WI38 (cell line): ENCODE measurements at regions not wholly inside any gene's neighbourhood (a gene's known extent, or its start where the extent isn't known, plus 50 kb on each side); places are given as distances from the start of the nearest gene placed in this dataset.
"Not testable (repeated sequence)": the region's sequence is repeated elsewhere in the genome, so short reads cannot be mapped to it uniquely, and the experiment has no call there.

ENCODE experiments used
- H3K4me3 ChIP-seq: 2 replicates; pipeline ENCODE4 v1.5.1; 2011; ENCODE audit warnings: low read depth, mild to moderate bottlenecking, control low read depth, low read length
- TF ChIP-seq, protein P1 (sequence below): IDR thresholded peaks from 2 replicates; pipeline ENCODE4 v1.5.1; 2012; ENCODE audit warnings: low read depth, mild to moderate bottlenecking, control low read depth, low read length

DNA sequence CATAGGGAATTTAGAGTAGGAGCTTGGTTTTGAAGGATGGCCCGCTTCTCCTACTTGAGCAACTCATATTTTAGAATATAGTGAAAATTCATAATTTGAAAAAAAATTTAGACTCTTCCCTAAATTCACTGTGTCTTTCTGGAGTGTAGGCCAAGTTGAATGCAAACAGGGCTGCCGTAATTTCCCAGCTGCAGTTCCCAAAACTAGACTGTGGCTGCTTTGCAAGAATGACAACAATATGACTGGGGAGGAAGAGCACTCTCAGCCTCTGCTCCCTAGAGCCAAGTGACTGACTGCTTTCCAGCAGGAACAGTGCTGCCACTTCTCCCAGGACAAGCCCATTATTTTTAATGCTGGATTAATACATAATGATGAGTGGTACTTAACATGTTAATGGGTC, 209.0 kb downstream of the RHOU start:
- H3K4me3 ChIP-seq, result no peak overlapping the region
- TF ChIP-seq, protein P1, sequence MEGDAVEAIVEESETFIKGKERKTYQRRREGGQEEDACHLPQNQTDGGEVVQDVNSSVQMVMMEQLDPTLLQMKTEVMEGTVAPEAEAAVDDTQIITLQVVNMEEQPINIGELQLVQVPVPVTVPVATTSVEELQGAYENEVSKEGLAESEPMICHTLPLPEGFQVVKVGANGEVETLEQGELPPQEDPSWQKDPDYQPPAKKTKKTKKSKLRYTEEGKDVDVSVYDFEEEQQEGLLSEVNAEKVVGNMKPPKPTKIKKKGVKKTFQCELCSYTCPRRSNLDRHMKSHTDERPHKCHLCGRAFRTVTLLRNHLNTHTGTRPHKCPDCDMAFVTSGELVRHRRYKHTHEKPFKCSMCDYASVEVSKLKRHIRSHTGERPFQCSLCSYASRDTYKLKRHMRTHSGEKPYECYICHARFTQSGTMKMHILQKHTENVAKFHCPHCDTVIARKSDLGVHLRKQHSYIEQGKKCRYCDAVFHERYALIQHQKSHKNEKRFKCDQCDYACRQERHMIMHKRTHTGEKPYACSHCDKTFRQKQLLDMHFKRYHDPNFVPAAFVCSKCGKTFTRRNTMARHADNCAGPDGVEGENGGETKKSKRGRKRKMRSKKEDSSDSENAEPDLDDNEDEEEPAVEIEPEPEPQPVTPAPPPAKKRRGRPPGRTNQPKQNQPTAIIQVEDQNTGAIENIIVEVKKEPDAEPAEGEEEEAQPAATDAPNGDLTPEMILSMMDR, result no peak

DNA sequence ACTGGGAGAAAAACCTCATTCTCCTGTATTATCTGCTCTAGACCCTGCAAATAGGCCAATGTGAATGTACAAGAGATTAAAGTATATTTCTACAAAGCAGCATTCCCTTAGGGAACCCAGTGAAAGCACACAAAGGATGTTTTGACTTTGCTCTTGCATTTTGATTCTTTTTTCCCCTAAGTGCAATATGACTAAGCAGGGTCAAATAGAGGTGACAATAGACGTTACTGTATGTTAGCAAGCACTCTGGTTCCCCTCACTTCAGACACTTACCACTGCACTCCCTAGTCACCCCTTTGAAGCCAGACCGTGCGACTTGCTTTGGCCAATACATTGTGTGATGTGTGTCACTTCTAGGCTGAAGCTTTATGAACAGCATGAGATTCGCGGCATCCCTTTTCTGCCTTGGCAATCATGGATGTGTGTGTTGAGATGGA, 209.7 kb downstream of the RHOU start:
- TF ChIP-seq, protein P1, result no peak
- H3K4me3 ChIP-seq, result no peak overlapping the region

DNA sequence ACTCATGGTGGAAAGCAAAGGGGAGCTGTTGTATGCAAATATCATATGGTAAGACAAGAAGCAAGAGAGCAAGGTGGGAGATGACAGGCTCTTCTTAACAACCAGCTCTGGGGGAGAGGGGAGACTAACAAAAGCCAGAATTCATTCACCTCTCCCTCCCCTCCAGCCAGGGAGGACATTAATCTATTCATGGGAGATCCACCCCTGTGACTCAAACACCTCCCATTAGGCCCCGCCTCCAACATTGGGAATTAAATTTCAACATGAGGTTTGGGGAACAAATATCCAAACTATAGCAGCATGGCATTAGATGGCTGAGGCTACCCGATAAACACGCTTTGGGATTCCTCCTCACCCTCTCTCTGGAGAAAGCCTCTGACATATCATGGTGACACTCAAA, 210.6 kb downstream of the RHOU start:
- TF ChIP-seq, protein P1, result no peak
- no peak overlapping the region for H3K4me3 ChIP-seq

DNA sequence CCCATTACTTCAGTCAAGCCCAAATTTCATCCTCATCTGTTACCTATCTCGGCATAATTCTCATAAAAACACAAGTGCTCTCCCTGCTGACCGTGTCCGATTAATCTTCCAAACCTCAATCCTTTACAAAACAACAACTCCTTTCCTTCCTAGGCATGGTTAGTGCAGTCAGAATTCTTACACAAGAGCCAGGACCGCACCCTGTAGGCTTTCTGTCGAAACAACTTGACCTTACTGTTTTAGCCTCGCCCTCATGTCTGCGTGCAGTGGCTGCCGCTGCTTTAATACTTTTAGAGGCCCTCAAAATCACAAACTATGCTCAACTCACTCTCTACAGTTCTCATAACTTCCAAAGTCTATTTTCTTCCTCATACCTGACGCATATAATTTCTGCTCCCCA, 214.3 kb downstream of the RHOU start:
- not testable (repeated sequence) for H3K4me3 ChIP-seq

DNA sequence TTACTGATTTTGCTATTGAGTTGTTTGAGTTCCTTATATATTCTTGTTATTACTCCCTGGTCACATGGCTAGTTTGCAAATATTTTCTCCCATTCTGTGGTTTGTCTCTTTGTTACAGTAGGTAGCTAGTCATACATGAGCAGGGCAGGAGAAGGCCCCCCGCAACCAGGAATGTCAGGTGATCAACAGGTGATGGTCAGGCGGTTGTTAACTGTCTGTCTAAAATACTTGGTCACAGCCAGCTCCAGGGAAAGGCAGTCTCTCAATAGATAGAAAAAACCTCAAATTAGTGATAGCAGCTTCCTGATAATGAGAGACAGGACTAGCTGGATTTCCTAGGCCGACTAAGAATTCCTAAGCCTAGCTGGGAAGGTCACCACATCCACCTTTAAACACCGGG, 217.9 kb downstream of the RHOU start:
- H3K4me3 ChIP-seq, result no peak overlapping the region
- TF ChIP-seq, protein P1, result no peak

DNA sequence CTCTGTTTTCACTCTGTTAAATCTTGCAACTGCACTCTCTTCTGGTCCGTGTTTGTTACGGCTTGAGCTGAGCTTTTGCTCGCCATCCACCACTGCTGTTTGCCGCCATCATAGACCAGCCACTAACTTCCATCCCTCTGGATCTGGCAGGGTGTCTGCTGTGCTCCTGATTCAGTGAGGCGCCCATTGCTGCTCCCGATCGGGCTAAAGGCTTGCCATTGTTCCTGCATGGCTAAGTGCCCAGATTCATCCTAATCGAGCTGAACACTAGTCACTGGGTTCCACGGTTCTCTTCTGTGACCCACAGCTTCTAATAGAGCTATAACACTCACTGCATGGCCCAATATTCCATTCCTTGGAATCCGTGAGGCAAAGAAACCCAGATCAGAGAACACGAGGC, 218.5 kb downstream of the RHOU start:
- not testable (repeated sequence) for H3K4me3 ChIP-seq

DNA sequence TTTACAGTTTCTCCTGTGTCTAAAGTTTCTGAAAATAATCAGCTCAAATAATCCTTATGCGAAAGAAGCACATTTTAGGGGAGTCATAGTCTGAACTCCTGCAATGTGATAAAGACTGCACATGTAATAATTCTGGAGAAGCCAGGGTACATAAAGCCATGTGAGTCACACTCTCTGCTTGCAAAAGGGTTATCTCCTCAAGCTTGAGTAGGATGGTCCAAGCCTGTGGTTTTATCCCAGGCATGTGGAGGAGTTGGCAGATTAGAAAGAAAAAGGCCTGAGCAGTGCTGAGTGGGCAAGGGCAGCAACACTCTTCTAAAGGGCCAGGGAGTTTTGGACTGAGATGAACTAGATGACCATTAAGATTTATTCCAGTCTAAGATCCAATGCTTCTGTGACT, 220.4 kb downstream of the RHOU start:
- H3K4me3 ChIP-seq, result no peak overlapping the region
- TF ChIP-seq, protein P1, result no peak

DNA sequence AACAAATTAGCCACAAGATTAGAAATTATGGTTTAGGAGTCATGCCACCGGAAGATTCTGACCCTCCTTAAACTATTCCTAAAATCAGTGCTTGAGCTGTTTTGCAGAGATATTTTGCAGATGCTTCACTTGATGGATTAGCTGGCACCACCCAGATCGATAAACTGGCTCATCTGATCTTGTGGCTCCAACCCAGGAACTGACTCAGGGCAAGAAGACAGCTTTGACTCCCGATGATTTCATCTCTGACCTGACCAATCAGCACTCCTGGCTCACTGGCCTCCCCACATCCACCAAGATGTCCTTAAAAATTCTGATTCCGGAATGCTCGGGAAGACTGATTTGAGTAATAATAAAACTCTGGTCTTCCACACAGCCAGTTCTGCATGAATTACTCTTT, 221.6 kb downstream of the RHOU start:
- no peak overlapping the region for H3K4me3 ChIP-seq
- TF ChIP-seq, protein P1, result no peak
